Stimulated activated CD4-positive, alpha-beta T cell treated with anti-CD3 and anti-CD28 coated beads, Interleukin-1b, Interleukin-23, amount 100 ng/mL, for 4 hours (primary cell): ENCODE measurements at regions not wholly inside any gene's neighbourhood (a gene's known extent, or its start where the extent isn't known, plus 50 kb on each side); places are given as distances from the start of the nearest gene placed in this dataset.

Experiments used
- DNase-seq, 2 donors: peaks; one replicate each; pipeline ENCODE4 v3.0.0-alpha.2; 2020; ENCODE audit warnings: low read depth in 2 of 2

DNA sequence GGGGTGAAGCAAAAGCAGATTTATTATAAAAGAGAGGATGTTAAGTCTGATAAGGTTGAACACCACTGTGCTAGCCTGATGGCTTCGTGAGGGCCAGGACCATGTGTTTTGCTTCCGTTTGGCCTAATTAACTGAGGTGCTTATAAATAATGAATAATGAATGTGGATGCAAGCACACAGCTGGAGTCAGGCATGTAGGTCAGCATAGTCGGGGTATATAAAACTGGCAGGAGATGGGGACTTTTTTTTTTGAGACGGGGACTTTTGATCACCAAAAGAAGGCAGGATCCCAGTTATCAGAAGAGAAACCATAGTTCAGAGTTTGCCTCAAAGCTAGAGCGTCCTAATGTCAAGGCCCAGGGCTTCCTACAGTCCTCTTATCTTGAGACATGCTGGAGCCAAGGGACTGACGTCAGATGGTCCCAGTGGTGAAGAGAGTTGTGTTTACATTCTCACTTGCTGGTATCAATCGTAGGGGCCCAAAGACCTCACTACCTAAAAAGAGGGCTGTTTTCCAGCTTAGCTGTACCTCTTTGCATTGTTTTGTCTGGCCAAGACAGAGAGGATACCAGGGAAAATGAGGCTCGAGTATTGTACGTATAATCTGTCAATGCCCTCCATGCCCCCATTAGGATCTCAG lies 50.4 kb downstream of the RTL9 start:
- DNase-seq: no peak

DNA sequence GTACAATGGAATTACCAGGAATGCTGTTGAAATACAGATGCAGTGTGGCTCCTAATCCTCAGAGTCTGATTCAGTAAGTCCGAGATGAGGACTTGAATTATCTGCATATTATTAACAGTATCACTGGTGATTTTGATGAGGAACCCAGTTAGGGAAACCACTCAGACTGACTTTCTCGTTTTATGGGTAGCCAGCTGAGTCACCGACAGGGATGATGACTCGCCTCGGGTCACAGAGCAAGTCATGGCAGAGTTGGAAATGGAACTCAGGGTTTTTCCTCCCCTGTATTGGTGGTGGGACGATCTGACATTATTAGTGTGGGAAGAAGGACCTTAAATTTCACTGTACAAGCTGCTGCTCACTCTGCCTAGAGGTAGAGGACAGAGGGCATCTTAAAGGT lies 51.3 kb downstream of the RTL9 start:
- DNase-seq: no peak

DNA sequence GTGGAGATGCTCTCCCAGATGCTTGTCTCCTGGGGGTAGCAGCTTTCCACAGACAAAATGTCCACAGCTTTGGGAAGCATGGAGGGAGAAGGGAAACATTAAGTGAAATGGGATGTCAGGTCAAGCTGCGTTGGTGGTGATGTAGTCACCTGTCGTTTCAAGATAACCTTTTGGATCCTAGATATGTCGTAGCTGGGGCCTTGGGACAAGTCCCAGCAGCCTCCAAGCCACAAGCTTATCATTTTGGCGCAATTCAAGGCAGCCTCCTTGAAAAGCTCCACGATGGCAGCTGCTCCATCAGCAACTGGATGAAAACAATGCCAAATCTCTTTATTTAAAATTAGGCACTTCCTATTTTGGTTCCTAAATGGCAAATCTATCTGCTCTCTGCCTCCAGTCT lies 52.0 kb downstream of the RTL9 start:
- DNase-seq: no peak

DNA sequence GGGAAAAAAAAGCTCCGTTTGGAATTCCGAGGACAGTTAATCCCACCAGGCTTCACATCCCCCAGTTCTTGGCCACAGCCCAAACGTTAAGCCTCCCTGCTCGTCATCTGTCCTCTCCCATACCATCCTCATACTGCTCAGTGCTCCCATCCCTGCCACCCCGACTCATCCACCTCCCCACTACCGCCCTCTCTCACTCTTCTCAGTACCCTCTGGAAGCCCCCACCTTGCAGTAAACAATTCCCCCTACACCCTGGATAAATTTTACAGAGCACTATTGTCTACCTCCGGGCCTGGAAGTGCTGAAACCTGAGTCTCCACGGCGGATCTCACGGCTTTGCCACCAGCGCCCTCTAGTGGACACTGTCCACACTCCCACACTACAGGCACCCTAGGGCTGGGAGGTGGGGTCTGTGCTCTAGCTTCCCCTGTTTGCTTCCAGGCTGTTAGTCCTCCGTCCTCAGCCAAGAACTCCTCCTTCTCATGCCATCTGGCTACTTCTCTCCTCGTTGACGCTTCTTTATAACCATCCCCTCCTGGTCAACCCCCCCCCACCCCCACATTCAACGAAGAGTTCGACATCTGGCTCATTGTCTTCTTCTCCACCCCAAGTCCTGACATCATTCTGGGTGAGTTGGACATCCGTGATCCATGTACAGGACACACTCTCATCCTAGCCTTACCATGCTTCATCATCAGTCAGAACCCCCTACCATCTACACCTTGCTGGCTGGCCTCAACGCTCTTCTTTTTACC lies 54.5 kb downstream of the RTL9 start:
- peak; percentile 52 to 68 for DNase-seq

DNA sequence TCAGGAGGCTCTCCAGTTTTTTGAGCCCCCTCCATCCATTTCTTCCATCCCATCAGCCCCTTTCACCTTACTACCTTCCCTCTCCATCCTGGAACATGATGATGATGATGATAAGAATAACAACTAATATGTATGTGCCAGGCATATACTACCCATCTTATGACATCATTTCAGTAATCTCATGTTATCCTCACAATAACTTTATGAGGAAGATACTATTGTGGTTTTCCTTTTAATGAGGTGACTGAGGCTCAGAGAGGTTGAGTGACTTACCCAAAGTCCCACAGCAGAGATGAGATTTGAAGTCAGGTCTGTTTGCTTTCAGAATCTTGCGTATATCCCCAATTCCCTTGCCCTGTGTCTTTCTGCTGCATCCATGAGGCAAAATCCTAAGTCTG lies 55.1 kb downstream of the RTL9 start:
- DNase-seq: no peak

DNA sequence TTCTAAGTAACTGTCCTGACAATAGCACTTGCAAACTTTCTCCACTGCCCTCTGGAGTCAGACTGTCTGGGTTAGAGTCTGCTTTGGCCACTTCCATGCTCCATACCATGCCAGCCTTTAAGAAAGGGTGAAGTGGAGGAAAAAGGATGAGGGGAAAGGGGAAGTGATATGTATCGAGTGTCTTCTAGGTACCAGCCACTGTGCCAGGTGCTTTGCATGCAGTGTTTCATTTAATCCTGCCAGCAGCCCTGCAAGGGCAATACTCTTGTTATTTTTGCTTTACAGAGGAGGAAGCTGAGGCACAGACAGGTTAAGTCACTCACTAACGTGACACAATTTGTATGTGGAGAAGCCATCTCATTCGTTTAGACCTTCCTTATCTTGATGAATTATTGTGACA lies 55.6 kb downstream of the RTL9 start:
- no peak for DNase-seq

DNA sequence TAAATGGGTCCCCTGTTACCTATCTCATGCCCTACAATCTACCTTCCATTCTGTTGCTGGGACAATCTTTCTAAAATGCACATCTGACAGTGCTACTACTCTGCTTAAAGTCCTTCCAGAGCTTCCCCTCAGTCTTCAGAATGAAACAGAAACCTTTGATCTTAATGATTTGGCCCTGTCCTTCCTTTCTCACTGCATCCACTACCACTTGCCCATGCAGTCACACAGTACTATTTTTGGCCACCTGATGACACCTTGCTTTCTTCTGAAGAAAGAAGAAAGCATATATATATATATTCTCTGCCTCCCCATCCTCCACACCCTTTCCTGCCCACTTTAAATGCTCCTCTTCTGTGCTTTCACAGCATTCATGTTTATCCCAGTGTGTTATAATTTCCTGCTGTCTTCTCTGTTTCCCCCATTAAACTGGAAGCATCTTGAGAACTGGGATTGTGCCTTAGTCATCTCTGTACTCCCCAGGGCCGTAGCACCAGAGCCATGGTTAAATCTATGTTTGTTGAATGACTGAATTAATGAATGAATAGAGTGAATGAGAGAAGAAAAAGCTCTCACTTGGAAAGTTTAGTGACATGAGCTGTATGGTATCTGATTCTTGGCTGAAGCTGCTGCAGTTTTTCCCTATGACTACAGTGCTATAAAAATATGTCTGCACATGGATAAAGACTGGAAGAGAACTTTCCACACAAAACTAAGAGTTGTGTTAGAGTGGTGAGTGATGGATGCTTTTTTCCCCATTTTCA lies 56.2 kb downstream of the RTL9 start:
- DNase-seq: no peak

DNA sequence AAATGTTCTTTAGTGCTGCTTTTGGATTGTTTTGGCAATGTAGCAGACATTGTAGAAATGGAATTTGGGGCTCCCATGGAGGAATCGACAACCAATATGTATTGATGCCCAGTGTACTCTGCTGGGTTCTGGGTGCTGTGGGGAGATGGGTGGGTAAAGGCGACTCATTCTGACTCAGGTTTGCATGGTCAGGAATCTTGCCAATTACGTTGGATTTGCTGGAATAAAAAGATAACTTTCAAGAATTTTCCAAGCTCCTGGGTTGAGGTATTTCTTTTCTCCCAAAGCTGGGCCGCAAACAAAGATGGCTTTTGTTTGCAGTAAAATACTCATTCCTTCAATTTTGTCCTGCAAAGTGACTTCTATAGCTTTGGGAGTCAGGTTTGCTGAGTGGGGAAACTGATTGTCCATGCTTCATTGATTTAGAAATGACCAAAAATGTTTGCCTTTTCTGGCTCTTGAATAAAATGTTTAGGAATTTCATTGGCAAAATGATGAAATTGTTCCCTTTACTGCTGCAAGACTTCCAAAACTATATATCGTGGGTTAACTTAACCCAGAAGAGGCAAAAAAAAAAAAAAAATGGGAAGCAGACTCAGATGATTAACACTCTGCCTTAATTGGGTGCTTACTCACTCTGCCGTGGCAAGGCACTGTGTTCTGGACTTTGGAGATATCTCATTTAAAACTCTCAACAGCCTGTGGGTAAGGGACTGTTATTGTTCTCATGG lies 57.0 kb downstream of the RTL9 start:
- no peak for DNase-seq

DNA sequence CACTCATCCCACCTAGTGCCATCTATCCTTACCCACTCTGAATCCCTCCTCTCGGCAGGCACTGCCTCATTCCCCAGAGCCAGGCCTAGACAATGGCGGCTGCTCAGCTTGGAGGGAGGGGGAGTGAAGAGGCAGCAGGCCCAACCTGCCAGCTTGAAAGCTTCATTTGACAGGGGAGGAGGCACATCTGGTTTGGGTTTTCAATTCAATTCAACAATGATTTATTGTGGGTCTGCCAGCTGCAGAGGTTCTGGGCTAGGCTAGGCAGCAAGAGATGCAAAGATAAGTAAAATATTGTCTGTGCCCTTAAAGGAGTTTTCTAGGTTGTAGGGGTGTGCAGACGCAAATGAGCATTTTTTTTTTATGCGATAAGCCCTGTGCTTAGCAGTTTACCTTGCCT lies 58.5 kb downstream of the RTL9 start:
- DNase-seq: no peak

DNA sequence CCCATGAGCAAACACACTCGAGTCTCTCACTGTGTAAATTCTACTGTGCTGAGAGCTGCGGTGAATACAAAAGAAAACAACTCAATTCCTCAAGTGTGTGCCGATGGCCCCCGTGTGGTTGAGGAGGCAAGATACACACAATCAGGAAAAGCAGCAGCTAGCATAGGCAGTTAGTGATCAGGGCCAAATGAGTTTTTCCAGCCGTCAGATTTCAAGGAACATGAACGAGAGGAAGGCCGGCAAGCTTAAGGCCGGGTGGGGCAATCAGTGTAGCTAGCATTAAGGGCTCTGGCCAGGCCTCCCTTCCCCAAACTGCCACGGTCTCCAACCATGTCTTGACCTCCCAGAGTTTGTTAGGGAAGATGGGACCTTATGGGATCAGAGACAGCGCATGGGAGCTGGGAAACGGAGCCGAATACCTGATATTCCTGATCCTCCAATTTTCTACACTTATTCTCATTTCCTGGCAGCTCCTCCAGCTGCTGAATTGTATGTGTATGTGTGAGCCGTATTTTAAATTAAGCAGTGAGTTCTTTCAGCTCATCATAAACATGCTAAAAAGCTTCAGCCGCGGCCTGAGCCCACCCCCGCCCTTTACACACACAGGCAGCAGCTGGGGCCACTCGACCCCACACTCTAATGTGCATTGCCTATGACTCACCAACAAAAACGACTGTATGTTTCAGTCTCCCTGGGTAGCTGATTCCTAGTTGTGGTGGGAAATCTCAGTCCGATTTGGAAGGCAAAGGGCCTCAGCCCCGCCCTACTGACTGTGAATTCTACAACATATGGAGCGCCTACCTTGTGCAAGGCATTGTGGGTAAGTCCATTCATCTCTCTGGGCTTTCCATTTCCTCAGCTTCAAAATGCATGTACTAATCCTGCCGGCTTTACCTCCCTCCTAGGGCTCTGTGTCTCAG lies 59.9 kb downstream of the RTL9 start:
- DNase-seq: no peak

DNA sequence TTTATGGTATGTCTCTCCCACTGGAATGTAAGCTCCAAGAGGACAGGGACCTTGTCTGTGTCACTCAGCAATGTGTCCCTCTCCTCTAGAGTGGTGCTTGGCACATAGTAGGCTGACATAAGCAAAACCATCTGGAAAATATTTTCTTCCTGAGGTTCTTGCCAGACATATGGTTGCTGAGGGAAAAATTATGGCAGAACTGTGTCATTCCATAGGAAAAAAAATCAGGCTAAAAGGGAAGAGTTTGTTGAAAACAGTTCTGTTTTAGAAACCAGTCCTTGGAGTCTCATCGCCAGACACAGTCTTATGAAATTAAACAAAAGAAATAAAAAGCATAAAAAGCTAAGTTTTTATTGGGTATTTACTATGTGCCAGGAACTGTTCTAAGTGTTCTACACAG lies 60.9 kb downstream of the RTL9 start:
- no peak for DNase-seq

DNA sequence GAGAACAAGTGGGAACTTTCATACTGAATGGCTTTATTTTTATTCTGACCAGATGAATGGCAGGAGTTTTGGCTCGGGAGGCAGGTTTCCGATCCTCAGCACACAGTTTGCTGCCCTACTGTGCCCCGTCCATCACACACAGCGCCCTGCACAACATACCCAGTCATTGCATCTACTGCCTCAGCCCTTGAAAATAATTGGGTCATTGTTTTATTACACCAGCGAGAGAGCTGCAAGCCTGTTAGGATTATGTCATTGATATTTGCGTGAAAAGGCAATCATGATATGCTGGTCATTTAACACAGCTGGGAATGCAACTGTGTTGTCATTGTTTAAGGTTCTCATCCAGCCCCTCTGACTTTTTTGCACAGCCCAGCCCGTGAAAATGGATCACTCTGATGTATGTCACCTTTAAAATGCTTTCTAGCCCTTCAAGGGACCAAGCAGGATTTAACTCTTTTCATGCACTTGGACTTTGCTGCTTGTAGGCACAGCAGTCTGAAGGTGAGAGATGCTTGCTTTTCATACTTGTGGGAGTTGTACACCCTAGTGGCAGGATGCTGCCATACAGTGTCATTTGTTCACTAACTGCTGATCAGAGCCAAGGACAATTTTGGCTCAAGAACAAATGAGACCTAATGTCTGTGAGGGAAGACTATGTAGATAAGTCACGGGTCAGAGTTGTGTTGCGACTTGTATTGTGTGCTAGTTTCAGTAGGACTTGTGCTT lies 62.3 kb downstream of the RTL9 start:
- no peak for DNase-seq

DNA sequence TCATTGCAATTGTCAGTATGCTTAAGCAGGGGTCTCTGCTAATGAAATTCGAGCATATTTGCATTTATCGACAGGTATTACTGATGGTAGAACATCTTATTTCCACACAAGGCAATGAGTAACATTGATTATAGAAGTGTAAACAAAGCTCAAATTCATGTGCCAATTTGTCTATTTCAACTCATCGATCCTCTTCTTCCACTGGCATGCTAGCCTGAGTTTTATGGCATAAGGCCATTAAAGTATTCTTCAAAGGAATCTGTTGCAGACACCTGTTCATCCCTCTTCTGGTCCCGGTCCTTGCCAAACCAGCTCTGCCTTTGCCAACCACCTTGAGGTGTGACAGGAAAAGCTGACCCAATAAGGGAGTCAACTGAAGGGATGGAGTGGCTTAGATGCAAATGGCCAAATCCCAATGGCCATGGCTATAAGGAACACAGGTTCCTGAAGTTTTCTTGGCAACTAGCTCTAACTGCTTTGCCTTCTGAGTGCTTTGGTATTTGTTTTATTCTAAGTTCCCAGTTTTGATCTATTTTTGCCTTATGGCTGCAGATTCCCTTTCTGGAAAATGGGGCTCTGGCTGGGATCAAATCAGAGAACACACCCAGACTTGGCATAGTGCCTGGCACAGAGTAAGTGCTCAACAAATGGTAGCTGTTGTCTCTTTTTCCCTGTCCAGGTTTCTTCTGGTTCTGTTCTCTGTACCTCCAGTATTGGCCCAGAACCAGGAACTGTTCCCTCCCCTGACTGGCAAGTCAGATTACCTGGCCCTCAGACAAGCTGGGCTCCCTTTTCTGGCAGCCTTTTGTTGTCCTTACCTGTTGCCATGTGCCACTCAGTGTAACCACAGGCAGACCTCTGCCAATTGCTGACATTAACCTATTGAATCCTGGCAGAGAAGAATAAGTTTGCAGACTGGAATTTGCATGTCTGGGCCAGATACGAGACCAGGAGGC lies 63.1 kb downstream of the RTL9 start:
- no peak for DNase-seq

DNA sequence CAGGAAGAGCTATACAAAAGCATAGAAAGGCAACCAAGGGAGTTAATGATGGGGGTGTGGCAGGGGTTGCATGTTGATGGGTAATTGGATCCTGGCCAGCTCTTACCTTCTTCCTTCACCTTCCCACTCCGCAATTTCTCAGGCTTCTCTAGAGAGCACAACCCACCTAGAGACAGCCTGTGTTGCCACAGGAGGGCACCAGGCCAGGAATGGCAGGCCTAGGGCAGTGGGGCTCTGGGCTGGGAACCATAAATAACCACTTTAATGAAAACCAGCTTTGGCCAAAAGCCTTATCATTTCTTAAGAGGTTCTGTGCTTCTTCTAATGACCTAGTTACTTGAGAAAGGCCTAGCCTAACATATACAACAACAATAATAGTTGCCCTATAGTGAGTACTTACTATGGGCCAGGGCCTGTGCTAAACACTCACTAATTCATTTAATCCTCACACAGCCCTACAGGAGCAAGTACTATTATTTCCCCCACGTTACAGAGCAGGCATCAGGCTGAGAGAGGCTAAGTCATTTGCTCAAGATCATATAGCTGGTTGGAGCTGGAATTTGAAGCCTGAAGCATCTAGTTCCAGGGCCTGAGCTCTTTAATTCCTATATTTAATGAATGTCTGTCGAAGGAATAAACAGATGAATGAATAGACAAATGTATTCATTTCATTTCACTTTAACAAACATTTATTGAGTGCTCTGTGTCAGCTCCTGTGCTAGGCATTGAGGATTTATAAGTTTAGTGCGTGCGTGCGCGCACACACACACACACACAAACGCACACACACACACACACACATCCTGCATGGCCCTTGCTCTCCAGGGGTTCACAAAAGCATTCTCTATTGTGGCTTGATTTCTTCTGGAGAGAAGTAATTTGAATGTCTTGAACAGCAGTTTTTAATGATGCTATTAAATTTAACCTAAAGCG lies 66.8 kb downstream of the RTL9 start:
- DNase-seq: no peak

DNA sequence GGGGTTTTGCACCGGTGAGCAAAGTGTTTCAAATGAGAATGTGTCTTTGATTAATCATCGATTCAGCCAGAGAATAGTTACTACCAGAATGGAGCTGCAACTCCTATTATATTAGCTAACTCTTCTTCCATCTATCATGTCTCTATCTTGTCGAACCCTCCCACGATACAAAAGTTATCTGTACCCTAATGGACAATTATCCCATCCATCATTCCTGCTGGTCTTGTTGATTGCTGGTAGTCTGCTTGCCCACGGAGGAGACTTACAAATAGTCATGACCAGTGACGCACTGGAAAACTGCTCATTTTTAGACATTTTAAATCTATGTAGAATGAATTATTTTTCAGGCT lies 67.5 kb downstream of the RTL9 start:
- no peak for DNase-seq

DNA sequence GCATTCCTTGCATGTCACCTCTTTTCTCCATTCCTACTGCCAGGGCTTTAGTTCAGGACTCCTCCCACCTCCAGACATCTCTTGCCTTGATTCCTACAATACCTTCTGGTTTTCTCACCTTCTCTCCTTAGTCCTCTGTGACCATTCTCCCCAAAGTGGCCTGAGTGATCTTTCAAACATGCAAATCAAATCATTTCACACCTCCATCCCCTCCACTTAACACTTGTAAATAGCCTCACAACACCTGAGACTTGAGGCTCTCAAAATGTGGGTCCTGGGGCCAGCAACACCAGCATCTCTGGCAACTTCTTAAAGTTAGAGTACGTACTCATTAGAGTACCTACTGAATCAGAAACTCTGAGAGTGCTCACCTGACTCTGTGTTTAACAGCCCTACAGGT lies 68.4 kb downstream of the RTL9 start:
- DNase-seq: no peak

DNA sequence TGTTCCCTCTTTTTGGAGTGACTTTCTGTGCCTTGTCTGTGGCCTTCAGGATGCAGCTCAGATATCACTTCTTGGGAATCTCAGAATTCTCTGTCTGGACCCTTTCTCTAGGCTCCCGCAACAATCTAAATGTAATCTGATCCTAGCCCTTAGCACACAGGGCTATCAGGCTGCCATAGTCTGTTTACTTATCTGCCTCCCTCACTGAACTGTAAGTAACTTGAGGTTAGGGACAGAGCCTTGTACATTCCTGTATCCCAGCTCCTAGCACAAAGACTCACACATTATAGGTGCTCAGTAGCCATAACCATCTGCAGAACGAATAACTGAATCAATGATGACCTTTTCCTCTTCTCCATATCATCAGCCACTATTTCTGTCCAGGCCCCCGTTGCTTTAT lies 69.5 kb downstream of the RTL9 start:
- no peak for DNase-seq

DNA sequence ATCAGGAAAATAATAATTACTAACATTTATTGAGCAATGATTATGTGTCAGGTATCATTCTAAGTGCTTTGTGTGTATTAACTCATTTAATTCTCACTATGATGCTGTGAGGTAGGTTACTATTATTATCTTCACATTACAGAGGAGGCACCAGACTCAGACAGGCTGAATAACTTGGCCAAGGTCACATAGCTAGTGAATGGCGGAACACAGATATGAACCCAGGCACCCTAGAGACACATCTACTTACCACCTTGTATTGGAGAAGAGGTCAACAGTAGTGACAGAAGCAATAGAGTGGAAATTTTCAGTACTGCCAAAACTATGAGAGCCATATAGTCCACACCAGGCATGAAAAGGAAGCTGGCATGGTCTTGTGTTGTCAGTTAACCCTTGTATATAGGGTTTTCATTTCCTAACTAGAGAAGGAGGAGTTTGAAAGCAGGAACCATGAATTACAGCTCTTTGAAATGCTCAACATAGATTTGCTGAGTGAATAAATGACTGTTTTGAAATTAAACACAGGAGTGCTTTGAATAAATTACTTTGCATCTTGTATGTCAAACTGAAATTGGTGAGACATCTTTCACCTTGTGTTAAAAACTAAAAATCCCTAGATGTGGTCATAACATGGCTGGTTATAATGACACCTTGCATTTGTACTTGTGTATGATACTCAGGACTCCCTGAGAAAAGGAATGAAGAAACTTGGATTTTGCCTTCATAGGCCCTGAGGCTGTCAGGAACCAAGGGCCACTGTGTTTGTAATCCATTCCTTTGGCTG lies 71.8 kb downstream of the RTL9 start:
- DNase-seq: no peak
